Astrocyte of the spinal cord (primary cell): ENCODE measurements at regions not wholly inside any gene's neighbourhood (a gene's known extent, or its start where the extent isn't known, plus 50 kb on each side); places are given as distances from the start of the nearest gene placed in this dataset.
A peak's percentile ranks its signal among the peaks of the same experiment; 100 is the strongest.

ENCODE experiments used
- DNase-seq: peaks from one replicate; pipeline ENCODE4 v3.0.0; 2011; ENCODE audit warnings: low read depth, low spot score
- H3K4me3 ChIP-seq: 2 replicates; pipeline ENCODE4 v1.5.1; 2011; ENCODE audit warnings: low read depth, mild to moderate bottlenecking, low read length, moderate library complexity
- in situ Hi-C: cut with HindIII; loops from 2 replicates; pipeline ENCODE4 v1.10.0; 2017; ENCODE audit warnings: low sequenced_read_pairs
- TF ChIP-seq, protein P1 (sequence below): IDR thresholded peaks from 2 replicates; pipeline ENCODE4 v1.5.1; 2012; ENCODE audit warnings: low read depth, mild to moderate bottlenecking, low read length, inconsistent platforms

DNA sequence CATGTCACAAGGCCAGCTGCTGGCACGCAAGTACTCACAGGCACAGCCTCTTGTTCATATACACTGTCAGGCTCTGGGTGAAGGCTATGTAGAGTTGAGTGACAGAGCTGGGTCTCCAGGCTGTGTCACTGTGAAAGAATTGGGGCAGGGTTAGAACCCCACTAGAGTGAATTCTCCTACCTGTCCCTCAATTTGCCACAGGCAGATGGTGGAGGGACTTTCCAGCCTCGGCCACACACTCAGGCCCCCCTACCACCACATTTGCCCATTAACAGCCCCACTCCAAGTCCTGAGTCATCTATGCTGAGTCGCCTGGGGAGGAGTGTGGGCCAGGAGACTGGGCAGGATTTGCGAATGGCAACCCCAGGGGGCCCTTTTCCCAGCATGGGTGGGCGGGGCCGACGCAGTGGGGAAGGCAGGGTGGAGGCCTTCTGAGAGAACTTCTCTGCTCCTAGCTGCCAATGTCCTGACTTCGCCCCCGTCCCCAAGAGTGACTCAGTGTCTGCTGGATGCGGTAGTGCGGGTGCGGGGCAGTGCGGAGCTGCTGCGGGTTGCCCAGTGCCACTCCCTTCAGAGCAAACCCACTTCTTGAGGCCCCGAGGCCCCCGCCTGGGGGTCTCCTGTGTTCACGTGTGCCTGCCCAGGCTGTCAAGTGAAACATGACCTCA, 50.3 kb upstream of the PSD2 start:
- DNase-seq = peak; percentile 96
- in situ Hi-C loops = no loop called here
- TF ChIP-seq, protein P1, sequence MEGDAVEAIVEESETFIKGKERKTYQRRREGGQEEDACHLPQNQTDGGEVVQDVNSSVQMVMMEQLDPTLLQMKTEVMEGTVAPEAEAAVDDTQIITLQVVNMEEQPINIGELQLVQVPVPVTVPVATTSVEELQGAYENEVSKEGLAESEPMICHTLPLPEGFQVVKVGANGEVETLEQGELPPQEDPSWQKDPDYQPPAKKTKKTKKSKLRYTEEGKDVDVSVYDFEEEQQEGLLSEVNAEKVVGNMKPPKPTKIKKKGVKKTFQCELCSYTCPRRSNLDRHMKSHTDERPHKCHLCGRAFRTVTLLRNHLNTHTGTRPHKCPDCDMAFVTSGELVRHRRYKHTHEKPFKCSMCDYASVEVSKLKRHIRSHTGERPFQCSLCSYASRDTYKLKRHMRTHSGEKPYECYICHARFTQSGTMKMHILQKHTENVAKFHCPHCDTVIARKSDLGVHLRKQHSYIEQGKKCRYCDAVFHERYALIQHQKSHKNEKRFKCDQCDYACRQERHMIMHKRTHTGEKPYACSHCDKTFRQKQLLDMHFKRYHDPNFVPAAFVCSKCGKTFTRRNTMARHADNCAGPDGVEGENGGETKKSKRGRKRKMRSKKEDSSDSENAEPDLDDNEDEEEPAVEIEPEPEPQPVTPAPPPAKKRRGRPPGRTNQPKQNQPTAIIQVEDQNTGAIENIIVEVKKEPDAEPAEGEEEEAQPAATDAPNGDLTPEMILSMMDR = no peak
- no peak overlapping the region for H3K4me3 ChIP-seq

DNA sequence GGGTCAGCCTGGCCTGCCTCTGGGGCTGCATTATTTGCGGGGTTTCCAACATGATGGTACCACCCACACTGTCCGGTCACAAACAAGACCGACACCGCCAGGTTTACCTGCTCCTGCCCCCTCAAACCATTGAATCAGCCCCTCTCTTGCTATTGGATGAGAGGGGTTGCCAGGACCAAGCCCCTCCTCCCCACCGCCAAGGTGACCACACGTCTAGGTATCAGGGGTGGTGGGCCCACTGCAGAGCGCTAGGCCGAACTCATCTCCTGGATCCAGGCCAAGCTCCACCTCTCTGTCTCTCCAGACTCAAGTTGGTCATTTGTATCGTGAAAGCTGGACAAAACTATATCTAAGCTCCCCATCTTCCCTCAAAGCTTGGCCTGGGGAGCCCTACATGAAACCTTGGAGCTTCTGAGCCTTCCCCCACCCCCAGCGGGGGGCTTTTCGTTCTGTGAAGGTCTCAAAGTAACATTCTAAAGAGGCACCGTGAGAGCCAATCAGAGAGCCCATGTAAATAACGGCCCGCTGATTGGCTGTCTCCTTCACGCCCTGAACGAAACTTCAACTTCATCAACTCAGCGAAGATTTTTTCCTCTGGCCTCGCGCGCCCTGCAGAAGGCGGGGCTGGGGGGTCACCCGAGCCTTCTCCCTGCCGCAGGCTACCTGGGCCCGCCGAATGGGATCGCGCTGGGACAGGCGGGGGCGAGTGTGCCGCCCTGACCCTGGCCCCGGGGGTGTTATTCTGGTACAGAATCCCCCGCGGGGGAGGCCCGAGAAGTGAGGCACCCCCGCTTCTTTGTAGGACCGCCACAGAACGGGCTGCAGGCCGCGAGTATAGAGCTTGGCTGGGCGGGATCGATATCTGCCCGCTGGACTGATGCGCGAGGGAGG, 49.6 kb upstream of the PSD2 start:
- no peak overlapping the region for H3K4me3 ChIP-seq
- peak; percentile 93 for DNase-seq
- TF ChIP-seq, protein P1 = no peak
- in situ Hi-C loops = no loop called here
